Ishikawa (cell line): ENCODE measurements at regions not wholly inside any gene's neighbourhood (a gene's known extent, or its start where the extent isn't known, plus 50 kb on each side); places are given as distances from the start of the nearest gene placed in this dataset.

Source experiments
- CEBPB ChIP-seq: IDR thresholded peaks from 2 replicates; pipeline ENCODE4 v1.6.1; 2012
- CREB1 ChIP-seq: IDR thresholded peaks from 2 replicates; pipeline ENCODE4 v1.6.1; 2012; ENCODE audit warnings: low read depth
- EP300 ChIP-seq: IDR thresholded peaks from 2 replicates; pipeline ENCODE4 v1.6.1; 2012; ENCODE audit warnings: borderline replicate concordance
- FOXM1 ChIP-seq: IDR thresholded peaks from 2 replicates; pipeline ENCODE4 v1.6.1; 2012; ENCODE audit warnings: low read depth, borderline replicate concordance
- MAX ChIP-seq: IDR thresholded peaks from 2 replicates; pipeline ENCODE4 v1.6.1; 2012
- RAD21 ChIP-seq: IDR thresholded peaks from 2 replicates; pipeline ENCODE4 v1.6.1; 2012; ENCODE audit warnings: low read depth
- TAF1 ChIP-seq: IDR thresholded peaks from 2 replicates; pipeline ENCODE4 v1.6.1; 2012; ENCODE audit warnings: low read depth, mild to moderate bottlenecking
- YY1 ChIP-seq: IDR thresholded peaks from 2 replicates; pipeline ENCODE4 v1.6.1; 2012; ENCODE audit warnings: low read depth
- TF ChIP-seq, protein P1 (sequence below): IDR thresholded peaks from 2 replicates; pipeline ENCODE4 v1.6.1; 2012; ENCODE audit warnings: low read depth, mild to moderate bottlenecking

- no peak for TF ChIP-seq RAD21
- no peak for TF ChIP-seq CREB1
- no peak for TF ChIP-seq MAX
- no peak for TF ChIP-seq FOXM1
- TF ChIP-seq YY1 = no peak
- no peak for TF ChIP-seq EP300
- no peak for TF ChIP-seq TAF1
- TF ChIP-seq, protein P1, sequence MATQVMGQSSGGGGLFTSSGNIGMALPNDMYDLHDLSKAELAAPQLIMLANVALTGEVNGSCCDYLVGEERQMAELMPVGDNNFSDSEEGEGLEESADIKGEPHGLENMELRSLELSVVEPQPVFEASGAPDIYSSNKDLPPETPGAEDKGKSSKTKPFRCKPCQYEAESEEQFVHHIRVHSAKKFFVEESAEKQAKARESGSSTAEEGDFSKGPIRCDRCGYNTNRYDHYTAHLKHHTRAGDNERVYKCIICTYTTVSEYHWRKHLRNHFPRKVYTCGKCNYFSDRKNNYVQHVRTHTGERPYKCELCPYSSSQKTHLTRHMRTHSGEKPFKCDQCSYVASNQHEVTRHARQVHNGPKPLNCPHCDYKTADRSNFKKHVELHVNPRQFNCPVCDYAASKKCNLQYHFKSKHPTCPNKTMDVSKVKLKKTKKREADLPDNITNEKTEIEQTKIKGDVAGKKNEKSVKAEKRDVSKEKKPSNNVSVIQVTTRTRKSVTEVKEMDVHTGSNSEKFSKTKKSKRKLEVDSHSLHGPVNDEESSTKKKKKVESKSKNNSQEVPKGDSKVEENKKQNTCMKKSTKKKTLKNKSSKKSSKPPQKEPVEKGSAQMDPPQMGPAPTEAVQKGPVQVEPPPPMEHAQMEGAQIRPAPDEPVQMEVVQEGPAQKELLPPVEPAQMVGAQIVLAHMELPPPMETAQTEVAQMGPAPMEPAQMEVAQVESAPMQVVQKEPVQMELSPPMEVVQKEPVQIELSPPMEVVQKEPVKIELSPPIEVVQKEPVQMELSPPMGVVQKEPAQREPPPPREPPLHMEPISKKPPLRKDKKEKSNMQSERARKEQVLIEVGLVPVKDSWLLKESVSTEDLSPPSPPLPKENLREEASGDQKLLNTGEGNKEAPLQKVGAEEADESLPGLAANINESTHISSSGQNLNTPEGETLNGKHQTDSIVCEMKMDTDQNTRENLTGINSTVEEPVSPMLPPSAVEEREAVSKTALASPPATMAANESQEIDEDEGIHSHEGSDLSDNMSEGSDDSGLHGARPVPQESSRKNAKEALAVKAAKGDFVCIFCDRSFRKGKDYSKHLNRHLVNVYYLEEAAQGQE = no peak
- no peak for TF ChIP-seq CEBPB
Observed at GRCh38 chr13:110018009-110018408, 231.6 kb upstream of the IRS2 start.
